H9 (cell line): ENCODE measurements at regions not wholly inside any gene's neighbourhood (a gene's known extent, or its start where the extent isn't known, plus 50 kb on each side); places are given as distances from the start of the nearest gene placed in this dataset.

ENCODE experiments used
- DNase-seq: peaks from one replicate; pipeline ENCODE4 v3.0.0-alpha.2; 2017
- H2AFZ ChIP-seq: one replicate; pipeline ENCODE4 v1.6.1; 2013; ENCODE audit warnings: mild to moderate bottlenecking, low read length, control low read depth, moderate library complexity
- H2AK5ac ChIP-seq: 2 replicates; pipeline ENCODE4 v1.6.1; 2013; ENCODE audit warnings: low read length, control low read depth, mixed read lengths; ENCODE audit not compliant: insufficient read length
- H2BK120ac ChIP-seq: one replicate; pipeline ENCODE4 v1.6.1; 2013; ENCODE audit warnings: low read depth, mild to moderate bottlenecking, low read length, control low read depth, inconsistent platforms; ENCODE audit not compliant: poor library complexity, severe bottlenecking
- H2BK12ac ChIP-seq: 2 replicates; pipeline ENCODE4 v1.6.1; 2013; ENCODE audit warnings: low read length, control low read depth, mixed read lengths, low read depth; ENCODE audit not compliant: insufficient read length
- H2BK15ac ChIP-seq: 2 replicates; pipeline ENCODE4 v1.6.1; 2013; ENCODE audit warnings: low read depth, low read length, control low read depth
- H2BK20ac ChIP-seq: one replicate; pipeline ENCODE4 v1.6.1; 2013; ENCODE audit warnings: low read depth, mild to moderate bottlenecking, low read length, control low read depth, inconsistent platforms; ENCODE audit not compliant: poor library complexity, severe bottlenecking
- H2BK5ac ChIP-seq: 2 replicates; pipeline ENCODE4 v1.6.1; 2013; ENCODE audit warnings: low read length, control low read depth, mixed read lengths; ENCODE audit not compliant: insufficient read length
- H3K14ac ChIP-seq: 2 replicates; pipeline ENCODE4 v1.6.1; 2013; ENCODE audit warnings: low read length, control low read depth; ENCODE audit not compliant: insufficient read depth
- H3K18ac ChIP-seq: 2 replicates; pipeline ENCODE4 v1.6.1; 2013; ENCODE audit warnings: low read depth, mild to moderate bottlenecking, mixed read lengths, low read length, control low read depth; ENCODE audit not compliant: insufficient read length
- H3K23ac ChIP-seq: 2 replicates; pipeline ENCODE4 v1.6.1; 2013; ENCODE audit warnings: low read length, control low read depth, mixed read lengths, low read depth; ENCODE audit not compliant: insufficient read length
- H3K23me2 ChIP-seq: 2 replicates; pipeline ENCODE4 v1.6.1; 2013; ENCODE audit warnings: low read depth, mild to moderate bottlenecking, mixed read lengths, low read length, control low read depth; ENCODE audit not compliant: insufficient read length, poor library complexity, severe bottlenecking
- H3K27ac ChIP-seq: 2 replicates; pipeline ENCODE4 v1.5.1; 2013; ENCODE audit warnings: low read length, control low read depth, mixed read lengths, low read depth; ENCODE audit not compliant: insufficient read length
- H3K27me3 ChIP-seq: 2 replicates; pipeline ENCODE4 v1.6.1; 2013; ENCODE audit warnings: low read length, control low read depth, inconsistent platforms; ENCODE audit not compliant: insufficient read depth
- H3K4ac ChIP-seq: 2 replicates; pipeline ENCODE4 v1.6.1; 2013; ENCODE audit warnings: low read depth, mild to moderate bottlenecking, control low read depth, inconsistent platforms, low read length, moderate library complexity
- H3K4me1 ChIP-seq: 2 replicates; pipeline ENCODE4 v1.6.1; 2013; ENCODE audit warnings: low read length, control low read depth, inconsistent platforms; ENCODE audit not compliant: insufficient read depth
- H3K4me2 ChIP-seq: 2 replicates; pipeline ENCODE4 v1.6.1; 2013; ENCODE audit warnings: low read length, control low read depth, mixed read lengths; ENCODE audit not compliant: insufficient read length, insufficient read depth
- H3K56ac ChIP-seq: 2 replicates; pipeline ENCODE4 v1.6.1; 2013; ENCODE audit warnings: low read depth, mild to moderate bottlenecking, mixed read lengths, low read length, control low read depth; ENCODE audit not compliant: insufficient read length
- H3K79me1 ChIP-seq: 2 replicates; pipeline ENCODE4 v1.6.1; 2013; ENCODE audit warnings: low read depth, mild to moderate bottlenecking, moderate library complexity, low read length, control low read depth, inconsistent platforms; ENCODE audit not compliant: insufficient read depth, poor library complexity, severe bottlenecking
- H3K79me2 ChIP-seq: 2 replicates; pipeline ENCODE4 v1.6.1; 2013; ENCODE audit warnings: low read length, control low read depth, inconsistent platforms; ENCODE audit not compliant: insufficient read depth
- H3K9ac ChIP-seq: 2 replicates; pipeline ENCODE4 v1.6.1; 2013; ENCODE audit warnings: low read length, control low read depth, mixed read lengths; ENCODE audit not compliant: insufficient read length; ENCODE audit errors: extremely low read depth
- H3K9me3 ChIP-seq: one replicate; pipeline ENCODE4 v1.6.1; 2013; ENCODE audit warnings: low read depth, low read length, inconsistent platforms; ENCODE audit not compliant: control insufficient read depth
- H3T11ph ChIP-seq: one replicate; pipeline ENCODE4 v1.6.1; 2013; ENCODE audit warnings: mild to moderate bottlenecking, low read length, control low read depth, inconsistent platforms
- H4K20me1 ChIP-seq: one replicate; pipeline ENCODE4 v1.6.1; 2013; ENCODE audit not compliant: control insufficient read depth, insufficient read length, insufficient read depth
- H4K5ac ChIP-seq: 2 replicates; pipeline ENCODE4 v1.6.1; 2013; ENCODE audit warnings: low read depth, mild to moderate bottlenecking, mixed read lengths, low read length, control low read depth; ENCODE audit not compliant: insufficient read length
- H4K8ac ChIP-seq: replicated peaks from 2 replicates; pipeline ENCODE4 v1.6.1; 2013; ENCODE audit warnings: low read length, control low read depth, mixed read lengths, low read depth; ENCODE audit not compliant: insufficient read length
- H4K91ac ChIP-seq: 2 replicates; pipeline ENCODE4 v1.6.1; 2013; ENCODE audit warnings: low read depth, mild to moderate bottlenecking, moderate library complexity, mixed read lengths, low read length, control low read depth; ENCODE audit not compliant: insufficient read length
- H3K27ac Mint-ChIP-seq, 3 experiments: 2 replicates in 2 of 3; 3 replicates in 1 of 3; pipeline ENCODE4 v1.8.0; 2020 to 2021; ENCODE audit warnings: mixed read lengths in 3 of 3, mild to moderate bottlenecking in 1 of 3, moderate library complexity in 1 of 3
- H3K27me3 Mint-ChIP-seq: 2 replicates; pipeline ENCODE4 v1.8.0; 2021; ENCODE audit warnings: low read depth, mild to moderate bottlenecking, moderate library complexity, mixed read lengths
- H3K36me3 Mint-ChIP-seq, 3 experiments: 2 replicates in 2 of 3; 3 replicates in 1 of 3; pipeline ENCODE4 v1.8.0; 2020 to 2021; ENCODE audit warnings: low read depth in 3 of 3, mixed read lengths in 3 of 3; ENCODE audit not compliant: insufficient read depth in 1 of 3
- H3K4me1 Mint-ChIP-seq, 2 experiments: 2 replicates each; pipeline ENCODE4 v1.8.0; 2020; ENCODE audit warnings: mixed read lengths in 2 of 2
- H3K4me3 Mint-ChIP-seq, 2 experiments: 2 replicates in 1 of 2; 3 replicates in 1 of 2; pipeline ENCODE4 v1.8.0; 2020 to 2021; ENCODE audit warnings: mild to moderate bottlenecking in 2 of 2, mixed read lengths in 2 of 2, moderate library complexity in 1 of 2
- H3K9me3 Mint-ChIP-seq, 2 experiments: 2 replicates in 1 of 2; 3 replicates in 1 of 2; pipeline ENCODE4 v1.8.0; 2020; ENCODE audit warnings: mild to moderate bottlenecking in 2 of 2, mixed read lengths in 2 of 2, moderate library complexity in 1 of 2
- WGBS: extraction: QIAGEN DNeasy Blood & Tissue Kit; methylation state at CpG from one replicate; pipeline ENCODE4 v1.1.7; 2013; ENCODE audit warnings: missing lambda C conversion rate, low lambda C conversion rate, mixed read lengths; ENCODE audit not compliant: insufficient read length; ENCODE audit errors: extremely low coverage; 5-methylcytosine and 5-hydroxymethylcytosine counted together
- TF ChIP-seq, protein P1 (sequence below): fragments of 200-600 bp; sonication (generic); conservative IDR thresholded peaks from 3 replicates; pipeline ENCODE4 v1.8.0; 2021; ENCODE audit warnings: antibody characterized with exemption, mild to moderate bottlenecking

- TF ChIP-seq, protein P1, sequence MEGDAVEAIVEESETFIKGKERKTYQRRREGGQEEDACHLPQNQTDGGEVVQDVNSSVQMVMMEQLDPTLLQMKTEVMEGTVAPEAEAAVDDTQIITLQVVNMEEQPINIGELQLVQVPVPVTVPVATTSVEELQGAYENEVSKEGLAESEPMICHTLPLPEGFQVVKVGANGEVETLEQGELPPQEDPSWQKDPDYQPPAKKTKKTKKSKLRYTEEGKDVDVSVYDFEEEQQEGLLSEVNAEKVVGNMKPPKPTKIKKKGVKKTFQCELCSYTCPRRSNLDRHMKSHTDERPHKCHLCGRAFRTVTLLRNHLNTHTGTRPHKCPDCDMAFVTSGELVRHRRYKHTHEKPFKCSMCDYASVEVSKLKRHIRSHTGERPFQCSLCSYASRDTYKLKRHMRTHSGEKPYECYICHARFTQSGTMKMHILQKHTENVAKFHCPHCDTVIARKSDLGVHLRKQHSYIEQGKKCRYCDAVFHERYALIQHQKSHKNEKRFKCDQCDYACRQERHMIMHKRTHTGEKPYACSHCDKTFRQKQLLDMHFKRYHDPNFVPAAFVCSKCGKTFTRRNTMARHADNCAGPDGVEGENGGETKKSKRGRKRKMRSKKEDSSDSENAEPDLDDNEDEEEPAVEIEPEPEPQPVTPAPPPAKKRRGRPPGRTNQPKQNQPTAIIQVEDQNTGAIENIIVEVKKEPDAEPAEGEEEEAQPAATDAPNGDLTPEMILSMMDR: no peak
- Histone ChIP-seq H3K23me2 (no peaks in the 10 kb centered on the region), H3K4me2 (no peak overlapping the region), H3K9me3 (no peaks in the 10 kb centered on the region), H4K8ac (no peak overlapping the region), H2BK12ac (no peak overlapping the region), H3K4ac (no peak overlapping the region), H3K79me1 (no peaks in the 10 kb centered on the region), H3K79me2 (no peaks in the 10 kb centered on the region), H3K27me3 (no peaks in the 10 kb centered on the region), H4K91ac (no peak overlapping the region), H3K14ac (no peak overlapping the region), H3K18ac (no peak overlapping the region), H3K56ac (no peak overlapping the region), H2BK120ac (no peak overlapping the region), H4K5ac (no peak overlapping the region), H3K27ac (no peak overlapping the region), H3T11ph (no peak overlapping the region), H3K9ac (no peak overlapping the region), H3K23ac (no peak overlapping the region), H2AK5ac (no peak overlapping the region), H2BK20ac (no peak overlapping the region), H2BK5ac (no peak overlapping the region), H2BK15ac (no peak overlapping the region), H2AFZ (no peak overlapping the region), H4K20me1 (no peaks in the 10 kb centered on the region), H3K4me1 (no peaks in the 10 kb centered on the region)
- no peak for DNase-seq
- Mint-ChIP-seq H3K27me3 (no peaks in the 10 kb centered on the region; the same call in 1 of the 2 replicates), H3K36me3 (no peaks in the 10 kb centered on the region), H3K4me3 (no peak overlapping the region), H3K27ac (no peak overlapping the region), H3K9me3 (no peaks in the 10 kb centered on the region), H3K4me1 (no peaks in the 10 kb centered on the region)
- WGBS: no CpG with 5 or more reads among the region's 4 CpGs
These were observed 262.1 kb downstream of the AHR start for GRCh38 chr7:17560516-17560915.
